H9 (cell line): ENCODE measurements at regions not wholly inside any gene's neighbourhood (a gene's known extent, or its start where the extent isn't known, plus 50 kb on each side); places are given as distances from the start of the nearest gene placed in this dataset.

Source experiments
- DNase-seq: peaks from one replicate; pipeline ENCODE4 v3.0.0-alpha.2; 2017
- H2AFZ ChIP-seq: one replicate; pipeline ENCODE4 v1.6.1; 2013; ENCODE audit warnings: mild to moderate bottlenecking, low read length, control low read depth, moderate library complexity
- H2AK5ac ChIP-seq: 2 replicates; pipeline ENCODE4 v1.6.1; 2013; ENCODE audit warnings: low read length, control low read depth, mixed read lengths; ENCODE audit not compliant: insufficient read length
- H2BK120ac ChIP-seq: one replicate; pipeline ENCODE4 v1.6.1; 2013; ENCODE audit warnings: low read depth, mild to moderate bottlenecking, low read length, control low read depth, inconsistent platforms; ENCODE audit not compliant: poor library complexity, severe bottlenecking
- H2BK12ac ChIP-seq: 2 replicates; pipeline ENCODE4 v1.6.1; 2013; ENCODE audit warnings: low read length, control low read depth, mixed read lengths, low read depth; ENCODE audit not compliant: insufficient read length
- H2BK15ac ChIP-seq: 2 replicates; pipeline ENCODE4 v1.6.1; 2013; ENCODE audit warnings: low read depth, low read length, control low read depth
- H2BK20ac ChIP-seq: one replicate; pipeline ENCODE4 v1.6.1; 2013; ENCODE audit warnings: low read depth, mild to moderate bottlenecking, low read length, control low read depth, inconsistent platforms; ENCODE audit not compliant: poor library complexity, severe bottlenecking
- H2BK5ac ChIP-seq: 2 replicates; pipeline ENCODE4 v1.6.1; 2013; ENCODE audit warnings: low read length, control low read depth, mixed read lengths; ENCODE audit not compliant: insufficient read length
- H3K14ac ChIP-seq: 2 replicates; pipeline ENCODE4 v1.6.1; 2013; ENCODE audit warnings: low read length, control low read depth; ENCODE audit not compliant: insufficient read depth
- H3K18ac ChIP-seq: 2 replicates; pipeline ENCODE4 v1.6.1; 2013; ENCODE audit warnings: low read depth, mild to moderate bottlenecking, mixed read lengths, low read length, control low read depth; ENCODE audit not compliant: insufficient read length
- H3K23ac ChIP-seq: 2 replicates; pipeline ENCODE4 v1.6.1; 2013; ENCODE audit warnings: low read length, control low read depth, mixed read lengths, low read depth; ENCODE audit not compliant: insufficient read length
- H3K23me2 ChIP-seq: 2 replicates; pipeline ENCODE4 v1.6.1; 2013; ENCODE audit warnings: low read depth, mild to moderate bottlenecking, mixed read lengths, low read length, control low read depth; ENCODE audit not compliant: insufficient read length, poor library complexity, severe bottlenecking
- H3K27ac ChIP-seq: 2 replicates; pipeline ENCODE4 v1.5.1; 2013; ENCODE audit warnings: low read length, control low read depth, mixed read lengths, low read depth; ENCODE audit not compliant: insufficient read length
- H3K27me3 ChIP-seq: 2 replicates; pipeline ENCODE4 v1.6.1; 2013; ENCODE audit warnings: low read length, control low read depth, inconsistent platforms; ENCODE audit not compliant: insufficient read depth
- H3K4ac ChIP-seq: 2 replicates; pipeline ENCODE4 v1.6.1; 2013; ENCODE audit warnings: low read depth, mild to moderate bottlenecking, control low read depth, inconsistent platforms, low read length, moderate library complexity
- H3K4me1 ChIP-seq: 2 replicates; pipeline ENCODE4 v1.6.1; 2013; ENCODE audit warnings: low read length, control low read depth, inconsistent platforms; ENCODE audit not compliant: insufficient read depth
- H3K4me2 ChIP-seq: 2 replicates; pipeline ENCODE4 v1.6.1; 2013; ENCODE audit warnings: low read length, control low read depth, mixed read lengths; ENCODE audit not compliant: insufficient read length, insufficient read depth
- H3K56ac ChIP-seq: 2 replicates; pipeline ENCODE4 v1.6.1; 2013; ENCODE audit warnings: low read depth, mild to moderate bottlenecking, mixed read lengths, low read length, control low read depth; ENCODE audit not compliant: insufficient read length
- H3K79me1 ChIP-seq: 2 replicates; pipeline ENCODE4 v1.6.1; 2013; ENCODE audit warnings: low read depth, mild to moderate bottlenecking, moderate library complexity, low read length, control low read depth, inconsistent platforms; ENCODE audit not compliant: insufficient read depth, poor library complexity, severe bottlenecking
- H3K79me2 ChIP-seq: 2 replicates; pipeline ENCODE4 v1.6.1; 2013; ENCODE audit warnings: low read length, control low read depth, inconsistent platforms; ENCODE audit not compliant: insufficient read depth
- H3K9ac ChIP-seq: 2 replicates; pipeline ENCODE4 v1.6.1; 2013; ENCODE audit warnings: low read length, control low read depth, mixed read lengths; ENCODE audit not compliant: insufficient read length; ENCODE audit errors: extremely low read depth
- H3K9me3 ChIP-seq: one replicate; pipeline ENCODE4 v1.6.1; 2013; ENCODE audit warnings: low read depth, low read length, inconsistent platforms; ENCODE audit not compliant: control insufficient read depth
- H3T11ph ChIP-seq: one replicate; pipeline ENCODE4 v1.6.1; 2013; ENCODE audit warnings: mild to moderate bottlenecking, low read length, control low read depth, inconsistent platforms
- H4K20me1 ChIP-seq: one replicate; pipeline ENCODE4 v1.6.1; 2013; ENCODE audit not compliant: control insufficient read depth, insufficient read length, insufficient read depth
- H4K5ac ChIP-seq: 2 replicates; pipeline ENCODE4 v1.6.1; 2013; ENCODE audit warnings: low read depth, mild to moderate bottlenecking, mixed read lengths, low read length, control low read depth; ENCODE audit not compliant: insufficient read length
- H4K8ac ChIP-seq: replicated peaks from 2 replicates; pipeline ENCODE4 v1.6.1; 2013; ENCODE audit warnings: low read length, control low read depth, mixed read lengths, low read depth; ENCODE audit not compliant: insufficient read length
- H4K91ac ChIP-seq: 2 replicates; pipeline ENCODE4 v1.6.1; 2013; ENCODE audit warnings: low read depth, mild to moderate bottlenecking, moderate library complexity, mixed read lengths, low read length, control low read depth; ENCODE audit not compliant: insufficient read length
- H3K27ac Mint-ChIP-seq, 3 experiments: 2 replicates in 2 of 3; 3 replicates in 1 of 3; pipeline ENCODE4 v1.8.0; 2020 to 2021; ENCODE audit warnings: mixed read lengths in 3 of 3, mild to moderate bottlenecking in 1 of 3, moderate library complexity in 1 of 3
- H3K27me3 Mint-ChIP-seq: 2 replicates; pipeline ENCODE4 v1.8.0; 2021; ENCODE audit warnings: low read depth, mild to moderate bottlenecking, moderate library complexity, mixed read lengths
- H3K36me3 Mint-ChIP-seq, 3 experiments: 2 replicates in 2 of 3; 3 replicates in 1 of 3; pipeline ENCODE4 v1.8.0; 2020 to 2021; ENCODE audit warnings: low read depth in 3 of 3, mixed read lengths in 3 of 3; ENCODE audit not compliant: insufficient read depth in 1 of 3
- H3K4me1 Mint-ChIP-seq, 2 experiments: 2 replicates each; pipeline ENCODE4 v1.8.0; 2020; ENCODE audit warnings: mixed read lengths in 2 of 2
- H3K4me3 Mint-ChIP-seq, 2 experiments: 2 replicates in 1 of 2; 3 replicates in 1 of 2; pipeline ENCODE4 v1.8.0; 2020 to 2021; ENCODE audit warnings: mild to moderate bottlenecking in 2 of 2, mixed read lengths in 2 of 2, moderate library complexity in 1 of 2
- H3K9me3 Mint-ChIP-seq, 2 experiments: 2 replicates in 1 of 2; 3 replicates in 1 of 2; pipeline ENCODE4 v1.8.0; 2020; ENCODE audit warnings: mild to moderate bottlenecking in 2 of 2, mixed read lengths in 2 of 2, moderate library complexity in 1 of 2
- WGBS: extraction: QIAGEN DNeasy Blood & Tissue Kit; methylation state at CpG from one replicate; pipeline ENCODE4 v1.1.7; 2013; ENCODE audit warnings: missing lambda C conversion rate, low lambda C conversion rate, mixed read lengths; ENCODE audit not compliant: insufficient read length; ENCODE audit errors: extremely low coverage; 5-methylcytosine and 5-hydroxymethylcytosine counted together
- TF ChIP-seq, protein P1 (sequence below): fragments of 200-600 bp; sonication (generic); conservative IDR thresholded peaks from 3 replicates; pipeline ENCODE4 v1.8.0; 2021; ENCODE audit warnings: antibody characterized with exemption, mild to moderate bottlenecking

DNA sequence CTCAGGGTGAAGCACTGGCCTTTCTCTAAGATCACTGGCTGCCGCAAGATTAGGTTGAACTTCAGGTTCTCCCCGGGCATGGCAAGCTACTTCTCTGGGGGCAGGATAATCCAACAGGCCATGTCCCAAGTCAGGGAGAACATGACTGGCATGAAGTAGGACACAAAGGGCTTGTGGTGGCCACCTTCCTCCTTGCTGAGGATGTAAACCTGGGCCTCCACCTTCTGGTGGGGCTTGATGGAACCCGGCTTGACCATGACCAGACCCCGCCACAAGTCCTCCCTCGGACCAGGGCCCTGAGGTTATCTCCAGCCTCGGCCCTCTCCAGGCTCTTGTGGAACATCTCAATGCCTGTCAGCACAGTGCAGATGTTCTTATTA is 211.1 kb upstream of the WSB1 start:
- Histone ChIP-seq H3T11ph (no peak overlapping the region), H2BK20ac (no peak overlapping the region), H3K56ac (no peak overlapping the region), H4K8ac (no peak overlapping the region), H3K14ac (no peak overlapping the region), H2BK120ac (no peak overlapping the region), H2AK5ac (no peak overlapping the region), H4K91ac (no peak overlapping the region), H3K79me1 (no peaks in the 10 kb centered on the region), H2BK15ac (no peak overlapping the region), H3K4me2 (no peak overlapping the region), H3K79me2 (no peaks in the 10 kb centered on the region), H4K5ac (no peak overlapping the region), H3K23ac (no peak overlapping the region), H3K9me3 (peaks cover 73% of the 10 kb centered on the region), H3K27ac (no peak overlapping the region), H3K9ac (no peak overlapping the region), H3K18ac (no peak overlapping the region), H2AFZ (no peak overlapping the region), H4K20me1 (no peaks in the 10 kb centered on the region), H2BK12ac (no peak overlapping the region), H3K27me3 (no peaks in the 10 kb centered on the region), H3K23me2 (no peaks in the 10 kb centered on the region), H3K4ac (no peak overlapping the region), H2BK5ac (no peak overlapping the region), H3K4me1 (no peaks in the 10 kb centered on the region)
- Mint-ChIP-seq H3K9me3 (peaks cover 91 to 95% of the 10 kb centered on the region in 2 experiments), H3K27me3 (peaks cover 5% of the 10 kb centered on the region), H3K27ac (no peak overlapping the region), H3K4me3 (no peak overlapping the region), H3K4me1 (no peaks in the 10 kb centered on the region), H3K36me3 (peaks cover 7 to 33% (median 8%) of the 10 kb centered on the region in 3 experiments; a peak in 6 of 7 replicates)
- WGBS, result no CpG with 5 or more reads among the region's 6 CpGs
- no peak for DNase-seq
- TF ChIP-seq, protein P1, sequence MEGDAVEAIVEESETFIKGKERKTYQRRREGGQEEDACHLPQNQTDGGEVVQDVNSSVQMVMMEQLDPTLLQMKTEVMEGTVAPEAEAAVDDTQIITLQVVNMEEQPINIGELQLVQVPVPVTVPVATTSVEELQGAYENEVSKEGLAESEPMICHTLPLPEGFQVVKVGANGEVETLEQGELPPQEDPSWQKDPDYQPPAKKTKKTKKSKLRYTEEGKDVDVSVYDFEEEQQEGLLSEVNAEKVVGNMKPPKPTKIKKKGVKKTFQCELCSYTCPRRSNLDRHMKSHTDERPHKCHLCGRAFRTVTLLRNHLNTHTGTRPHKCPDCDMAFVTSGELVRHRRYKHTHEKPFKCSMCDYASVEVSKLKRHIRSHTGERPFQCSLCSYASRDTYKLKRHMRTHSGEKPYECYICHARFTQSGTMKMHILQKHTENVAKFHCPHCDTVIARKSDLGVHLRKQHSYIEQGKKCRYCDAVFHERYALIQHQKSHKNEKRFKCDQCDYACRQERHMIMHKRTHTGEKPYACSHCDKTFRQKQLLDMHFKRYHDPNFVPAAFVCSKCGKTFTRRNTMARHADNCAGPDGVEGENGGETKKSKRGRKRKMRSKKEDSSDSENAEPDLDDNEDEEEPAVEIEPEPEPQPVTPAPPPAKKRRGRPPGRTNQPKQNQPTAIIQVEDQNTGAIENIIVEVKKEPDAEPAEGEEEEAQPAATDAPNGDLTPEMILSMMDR, result no peak
